ENCODE measurements at regions not wholly inside any gene's neighbourhood (a gene's known extent, or its start where the extent isn't known, plus 50 kb on each side); places are given as distances from the start of the nearest gene placed in this dataset.

GRCh38 chrX:10893366-10893765 is 217.8 kb upstream of the HCCS start:
- RAD21 ChIA-PET (ENCODE audit: unreplicated experiment): no interaction called here
- in situ Hi-C loops (cut with MboI): no loop called here
- BruUV-seq (replicated peaks): no TSS peak
- Histone ChIP-seq H3K27ac (ENCODE audit: control insufficient read depth, insufficient read depth) (no peak overlapping the region), H4K20me1 (ENCODE audit: control insufficient read depth, insufficient read depth) (no peaks in the 10 kb centered on the region), H3K79me2 (ENCODE audit: control insufficient read depth, insufficient read depth, low read length) (no peaks in the 10 kb centered on the region), H2AFZ (ENCODE audit: control insufficient read depth, low read depth, low read length) (no peak overlapping the region), H3K4me2 (ENCODE audit: control insufficient read depth, insufficient read depth) (no peak overlapping the region), H3K27me3 (replicated peaks in 1 of 2; ENCODE audit: control insufficient read depth in 2 of 2, insufficient read depth in 2 of 2, low read length in 1 of 2) (no peaks in the 10 kb centered on the region), H3K9ac (ENCODE audit: control insufficient read depth, insufficient read depth, low read length) (no peak overlapping the region), H3K36me3 (ENCODE audit: control insufficient read depth in 2 of 2, insufficient read depth in 2 of 2, low read length in 1 of 2) (no peaks in the 10 kb centered on the region), H3K9me3 (replicated peaks; ENCODE audit: control insufficient read depth, insufficient read depth, low read length) (no peaks in the 10 kb centered on the region), H3K4me3 (no peak overlapping the region), H3K4me1 (ENCODE audit: control insufficient read depth, insufficient read depth, low read length) (no peaks in the 10 kb centered on the region)
- intact Hi-C loops (cut with micrococcal nuclease; ENCODE audit: unreplicated experiment): no loop called here
- no peak for DNase-seq (ENCODE audit: low read depth, low spot score)
- FAIRE-seq: no peak
- CTCF ChIA-PET: no interaction called here
- 59% methylated on average over 2 of the region's 2 CpGs for WGBS (ENCODE audit: insufficient coverage, insufficient replicate concordance, low lambda C conversion rate, missing lambda C conversion rate)
- POLR2A ChIA-PET: no interaction called here
- SMC1A ChIA-PET (ENCODE audit: uncharacterized antibody, unreplicated experiment): no interaction called here
- no peak for ATAC-seq
- TF ChIP-seq E2F8 (IDR thresholded peaks at IDR 0.05; ENCODE audit: low read depth, partially characterized antibody): no peak

- POLR2A ChIA-PET: no interaction called here
- DNase-seq (ENCODE audit: low read depth, low spot score) (no peak), FAIRE-seq (no peak), ATAC-seq (no peak)
- no TSS peak for BruUV-seq (replicated peaks)
- in situ Hi-C loops (cut with MboI) (no loop called here), intact Hi-C loops (cut with micrococcal nuclease; ENCODE audit: unreplicated experiment) (no loop called here)
- CTCF ChIA-PET: no interaction called here
- SMC1A ChIA-PET (ENCODE audit: uncharacterized antibody, unreplicated experiment): no interaction called here
- Histone ChIP-seq H4K20me1 (ENCODE audit: control insufficient read depth, insufficient read depth) (no peaks in the 10 kb centered on the region), H3K4me2 (ENCODE audit: control insufficient read depth, insufficient read depth) (no peak overlapping the region), H2AFZ (ENCODE audit: control insufficient read depth, low read depth, low read length) (no peak overlapping the region), H3K27ac (ENCODE audit: control insufficient read depth, insufficient read depth) (no peak overlapping the region), H3K36me3 (ENCODE audit: control insufficient read depth in 2 of 2, insufficient read depth in 2 of 2, low read length in 1 of 2) (no peaks in the 10 kb centered on the region), H3K79me2 (ENCODE audit: control insufficient read depth, insufficient read depth, low read length) (no peaks in the 10 kb centered on the region), H3K4me3 (no peak overlapping the region), H3K9me3 (replicated peaks; ENCODE audit: control insufficient read depth, insufficient read depth, low read length) (no peaks in the 10 kb centered on the region), H3K4me1 (ENCODE audit: control insufficient read depth, insufficient read depth, low read length) (no peaks in the 10 kb centered on the region), H3K27me3 (replicated peaks in 1 of 2; ENCODE audit: control insufficient read depth in 2 of 2, insufficient read depth in 2 of 2, low read length in 1 of 2) (no peaks in the 10 kb centered on the region), H3K9ac (ENCODE audit: control insufficient read depth, insufficient read depth, low read length) (no peak overlapping the region)
- RAD21 ChIA-PET (ENCODE audit: unreplicated experiment): no interaction called here
- 59% methylated on average over 7 of the region's 7 CpGs for WGBS (ENCODE audit: insufficient coverage, insufficient replicate concordance, low lambda C conversion rate, missing lambda C conversion rate)
- TF ChIP-seq CUX1 (IDR thresholded peaks at IDR 0.05; ENCODE audit: insufficient replicate concordance, low read depth, low read length): no peak
- no peak for TF ChIP-seq ZNF217 (IDR thresholded peaks at IDR 0.05)
- no peak for TF ChIP-seq ZNF274 (IDR thresholded peaks at IDR 0.05; ENCODE audit: insufficient read depth, insufficient read length)
- no peak for TF ChIP-seq CBX5 (IDR thresholded peaks at IDR 0.05; ENCODE audit: low read depth)
- no peak for TF ChIP-seq TCF3 (IDR thresholded peaks at IDR 0.05; ENCODE audit: borderline replicate concordance, insufficient read depth, low read depth, low read length)
Observed at GRCh38 chrX:10893976-10894375, 217.2 kb upstream of the HCCS start.
